CD4-positive, alpha-beta memory T cell (primary cell): ENCODE measurements at regions not wholly inside any gene's neighbourhood (a gene's known extent, or its start where the extent isn't known, plus 50 kb on each side); places are given as distances from the start of the nearest gene placed in this dataset.

Experiments used
- CTCF ChIA-PET: fragments of 350-600 bp; sonication (Branson Sonifier 250); formaldehyde crosslinking; loops from one replicate; lab custom pipeline; 2021; ENCODE audit warnings: inconsistent platforms; ENCODE audit not compliant: partially characterized antibody; lab: Charles Lee
- POLR2A ChIA-PET: fragments of 350-600 bp; sonication (Branson Sonifier 250); formaldehyde crosslinking; loops from one replicate; lab custom pipeline; 2021; ENCODE audit not compliant: partially characterized antibody; lab: Charles Lee
- DNase-seq, 5 donors: peaks; one replicate each; pipeline versions ENCODE4 v3.0.0 to v3.0.0-alpha.2; 2020 to 2022; ENCODE audit warnings: mixed read lengths in 1 of 5
- H3K27ac ChIP-seq: one replicate; pipeline ENCODE4 v1.7.0; 2013; ENCODE audit warnings: low read depth, low read length
- H3K27me3 ChIP-seq: 2 replicates; pipeline ENCODE4 v1.7.0; 2013; ENCODE audit warnings: mild to moderate bottlenecking, low read length, moderate library complexity; ENCODE audit not compliant: insufficient read depth
- H3K36me3 ChIP-seq: 2 replicates; pipeline ENCODE4 v1.7.0; 2013; ENCODE audit warnings: mild to moderate bottlenecking, low read length, moderate library complexity; ENCODE audit not compliant: insufficient read depth
- H3K4me1 ChIP-seq: 2 replicates; pipeline ENCODE4 v1.7.0; 2013; ENCODE audit warnings: mild to moderate bottlenecking, low read length, moderate library complexity; ENCODE audit not compliant: insufficient read depth
- H3K4me3 ChIP-seq, 2 donors: one replicate each; pipeline ENCODE4 v1.7.0; 2013; ENCODE audit warnings: low read length in 2 of 2, mild to moderate bottlenecking in 1 of 2
- H3K9me3 ChIP-seq, 2 donors: one replicate each; pipeline ENCODE4 v1.7.0; 2013; ENCODE audit warnings: low read length in 2 of 2, control low read depth in 1 of 2; ENCODE audit not compliant: control insufficient read depth in 1 of 2
- H3K27ac Mint-ChIP-seq, 7 donors: one replicate each; pipeline ENCODE4 v1.8.0; 2020 to 2021; ENCODE audit warnings: mixed read lengths in 7 of 7, mild to moderate bottlenecking in 6 of 7, inconsistent platforms in 3 of 7, moderate library complexity in 3 of 7
- H3K27me3 Mint-ChIP-seq, 2 donors: one replicate each; pipeline ENCODE4 v1.8.0; 2020 to 2021; ENCODE audit warnings: mixed read lengths in 2 of 2
- H3K36me3 Mint-ChIP-seq, 2 donors: one replicate each; pipeline ENCODE4 v1.8.0; 2020 to 2021; ENCODE audit warnings: mixed read lengths in 2 of 2, inconsistent platforms in 1 of 2, mild to moderate bottlenecking in 1 of 2
- H3K4me1 Mint-ChIP-seq, 4 donors: one replicate each; pipeline ENCODE4 v1.8.0; 2020 to 2021; ENCODE audit warnings: mixed read lengths in 4 of 4, mild to moderate bottlenecking in 1 of 4
- H3K4me3 Mint-ChIP-seq, 8 donors: one replicate each; pipeline ENCODE4 v1.8.0; 2020 to 2021; ENCODE audit warnings: mixed read lengths in 8 of 8, mild to moderate bottlenecking in 7 of 8, moderate library complexity in 6 of 8, inconsistent platforms in 3 of 8
- H3K9me3 Mint-ChIP-seq, 8 donors: one replicate each; pipeline ENCODE4 v1.8.0; 2020 to 2021; ENCODE audit warnings: mixed read lengths in 8 of 8, mild to moderate bottlenecking in 5 of 8, inconsistent platforms in 3 of 8, moderate library complexity in 1 of 8
- intact Hi-C: fragments of 100-400 bp; cut with micrococcal nuclease; formaldehyde crosslinking; loops from one replicate; pipeline ENCODE4 v1.15.1; 2023

DNA sequence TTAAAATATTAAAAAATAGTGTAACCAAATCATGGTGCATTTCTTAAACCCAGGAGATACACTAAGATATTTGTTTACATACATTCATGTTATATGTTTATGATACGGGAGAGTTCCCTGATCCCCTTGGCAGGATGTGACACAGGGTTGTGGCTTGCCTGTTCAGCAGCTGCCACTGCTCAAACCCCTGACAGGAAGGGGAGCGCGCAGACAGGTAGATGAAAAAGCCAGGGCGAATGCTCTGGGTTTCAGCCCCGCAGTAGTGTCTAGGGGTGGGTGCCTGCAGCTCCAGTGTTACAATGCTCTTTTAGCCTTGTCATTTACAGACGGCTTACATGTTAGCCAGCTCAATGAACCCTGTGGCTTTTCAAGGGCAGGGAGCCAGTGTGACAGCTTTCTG lies 1343.8 kb upstream of the IGFBP7 start:
- no peak overlapping the region for H3K4me3 Mint-ChIP-seq
- no peaks in the 10 kb centered on the region for H3K27me3 Mint-ChIP-seq
- Histone ChIP-seq H3K9me3 (no peaks in the 10 kb centered on the region), H3K4me3 (no peak overlapping the region), H3K27ac (no peak overlapping the region), H3K27me3 (no peaks in the 10 kb centered on the region), H3K4me1 (no peaks in the 10 kb centered on the region), H3K36me3 (no peaks in the 10 kb centered on the region)
- H3K27ac Mint-ChIP-seq: no peak overlapping the region
- ChIA-PET POLR2A (no interaction called here), CTCF (no interaction called here)
- no peaks in the 10 kb centered on the region for H3K36me3 Mint-ChIP-seq
- intact Hi-C loops: no loop called here
- DNase-seq: no peak
- H3K9me3 Mint-ChIP-seq: peaks cover 0 to 26% (median 9%) of the 10 kb centered on the region in 8 donors
- no peaks in the 10 kb centered on the region for H3K4me1 Mint-ChIP-seq

DNA sequence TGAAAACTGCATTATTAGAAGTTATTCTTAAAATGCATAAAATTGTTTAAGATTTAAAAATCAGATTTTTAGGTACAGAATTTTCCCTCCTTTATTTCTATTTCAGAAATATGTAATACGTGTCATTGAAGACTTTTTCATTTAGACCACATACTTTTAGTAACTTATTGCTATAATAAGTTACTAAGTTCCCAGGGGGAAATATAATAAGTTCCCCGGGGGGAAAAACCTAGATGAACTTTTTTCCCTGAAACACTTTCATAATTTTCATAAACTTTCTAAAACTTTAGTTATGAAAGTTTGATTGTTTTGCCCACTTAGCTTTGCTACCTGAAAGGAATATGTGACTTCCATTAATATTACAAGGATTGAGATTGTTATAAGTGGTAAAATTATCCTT lies 1341.5 kb upstream of the IGFBP7 start:
- H3K9me3 Mint-ChIP-seq: peaks cover 0 to 16% (median 3%) of the 10 kb centered on the region in 8 donors
- H3K4me3 ChIP-seq: no peak overlapping the region
- CTCF ChIA-PET: no interaction called here
- H3K27me3 ChIP-seq: no peaks in the 10 kb centered on the region
- H3K36me3 ChIP-seq: no peaks in the 10 kb centered on the region
- no peak overlapping the region for H3K27ac ChIP-seq
- no peaks in the 10 kb centered on the region for H3K4me1 ChIP-seq
- H3K4me3 Mint-ChIP-seq: no peak overlapping the region
- DNase-seq: no peak
- intact Hi-C loops: no loop called here
- H3K9me3 ChIP-seq: no peaks in the 10 kb centered on the region
- no peaks in the 10 kb centered on the region for H3K36me3 Mint-ChIP-seq
- POLR2A ChIA-PET: no interaction called here
- no peak overlapping the region for H3K27ac Mint-ChIP-seq
- H3K4me1 Mint-ChIP-seq: no peaks in the 10 kb centered on the region
- no peaks in the 10 kb centered on the region for H3K27me3 Mint-ChIP-seq

DNA sequence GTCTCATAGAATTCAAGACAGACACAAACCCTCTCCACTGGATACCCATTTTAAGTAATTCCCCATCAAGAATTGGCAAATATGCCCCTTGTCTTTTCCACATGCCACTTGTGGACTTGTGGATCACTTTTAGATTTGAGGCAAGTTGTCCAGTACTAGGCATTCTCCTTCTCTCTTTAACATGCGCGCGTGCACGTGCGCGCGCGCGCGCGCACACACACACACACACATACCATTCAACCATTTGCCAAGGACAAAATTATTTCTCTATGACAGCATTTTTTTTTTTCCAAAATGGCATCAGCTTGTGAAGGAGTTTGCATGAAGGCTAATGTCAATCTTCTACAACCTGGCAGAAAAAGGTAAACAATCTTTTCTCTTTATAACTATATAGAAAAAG lies 1325.7 kb upstream of the IGFBP7 start:
- Mint-ChIP-seq H3K27ac (no peak overlapping the region), H3K27me3 (no peaks in the 10 kb centered on the region), H3K36me3 (no peaks in the 10 kb centered on the region), H3K4me3 (no peak overlapping the region), H3K9me3 (peaks cover 6 to 27% (median 17%) of the 10 kb centered on the region in 8 donors), H3K4me1 (no peaks in the 10 kb centered on the region)
- peaks cover 0 to under 1% of the 10 kb centered on the region in 2 donors for H3K9me3 ChIP-seq
- H3K27ac ChIP-seq: no peak overlapping the region
- no peaks in the 10 kb centered on the region for H3K36me3 ChIP-seq
- DNase-seq: no peak
- no peaks in the 10 kb centered on the region for H3K4me1 ChIP-seq
- CTCF ChIA-PET: no interaction called here
- H3K4me3 ChIP-seq: no peak overlapping the region
- POLR2A ChIA-PET: no interaction called here
- H3K27me3 ChIP-seq: no peaks in the 10 kb centered on the region
- intact Hi-C loops: no loop called here

DNA sequence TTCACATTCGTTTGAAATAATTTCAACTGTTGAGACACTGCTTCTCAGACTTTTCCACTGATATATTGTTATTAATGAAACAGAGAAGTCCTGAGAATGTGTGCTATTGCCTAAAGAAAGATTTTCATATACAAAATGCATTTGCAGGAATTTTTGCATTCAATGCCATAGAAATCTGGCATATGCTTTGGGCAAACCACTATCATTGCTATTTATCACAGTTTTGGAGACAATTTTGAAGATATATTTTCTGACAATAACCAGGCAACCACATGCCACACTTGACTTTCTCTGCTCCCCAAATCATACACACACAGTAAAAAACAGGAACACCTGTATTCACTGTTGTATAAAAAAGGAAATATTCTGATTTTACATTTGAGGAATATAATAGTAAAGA lies 1303.7 kb upstream of the IGFBP7 start:
- Mint-ChIP-seq H3K4me1 (no peaks in the 10 kb centered on the region), H3K9me3 (peaks cover 0 to 22% (median 6%) of the 10 kb centered on the region in 8 donors), H3K27ac (no peak overlapping the region), H3K27me3 (no peaks in the 10 kb centered on the region), H3K4me3 (no peak overlapping the region), H3K36me3 (no peaks in the 10 kb centered on the region)
- Histone ChIP-seq H3K27me3 (no peaks in the 10 kb centered on the region), H3K4me1 (no peaks in the 10 kb centered on the region), H3K9me3 (no peaks in the 10 kb centered on the region), H3K27ac (no peak overlapping the region), H3K4me3 (no peak overlapping the region), H3K36me3 (no peaks in the 10 kb centered on the region)
- DNase-seq: no peak
- intact Hi-C loops: no loop called here
- POLR2A ChIA-PET: no interaction called here
- CTCF ChIA-PET: no interaction called here

DNA sequence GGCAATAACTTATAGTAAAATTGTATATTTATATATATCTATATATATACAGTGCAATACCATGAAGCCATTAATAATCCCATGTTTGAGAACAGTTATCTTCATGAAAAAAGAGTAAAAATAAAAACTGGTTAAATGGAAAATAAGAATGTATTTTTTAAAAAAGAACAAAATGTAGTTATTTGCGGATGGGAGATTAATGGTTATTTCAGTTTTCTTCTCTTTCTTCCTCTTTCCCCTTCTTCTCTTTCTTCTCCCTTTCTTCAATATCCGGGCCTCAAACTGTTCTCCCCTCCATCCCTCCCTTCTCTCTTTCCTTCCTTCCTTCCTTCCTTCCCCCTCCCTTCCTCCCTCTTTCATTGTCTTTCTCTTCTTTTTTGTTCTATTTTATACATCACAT lies 1301.7 kb upstream of the IGFBP7 start:
- Mint-ChIP-seq H3K36me3 (no peaks in the 10 kb centered on the region), H3K9me3 (peaks cover 0 to 19% (median 6%) of the 10 kb centered on the region in 8 donors), H3K4me1 (no peaks in the 10 kb centered on the region), H3K27me3 (no peaks in the 10 kb centered on the region), H3K4me3 (peak overlapping the region in 1 of 8 donors; percentile 13), H3K27ac (no peak overlapping the region)
- ChIA-PET POLR2A (no interaction called here), CTCF (no interaction called here)
- Histone ChIP-seq H3K4me3 (no peak overlapping the region), H3K27me3 (no peaks in the 10 kb centered on the region), H3K36me3 (no peaks in the 10 kb centered on the region), H3K9me3 (no peaks in the 10 kb centered on the region), H3K27ac (no peak overlapping the region), H3K4me1 (no peaks in the 10 kb centered on the region)
- DNase-seq: no peak
- intact Hi-C loops: no loop called here

DNA sequence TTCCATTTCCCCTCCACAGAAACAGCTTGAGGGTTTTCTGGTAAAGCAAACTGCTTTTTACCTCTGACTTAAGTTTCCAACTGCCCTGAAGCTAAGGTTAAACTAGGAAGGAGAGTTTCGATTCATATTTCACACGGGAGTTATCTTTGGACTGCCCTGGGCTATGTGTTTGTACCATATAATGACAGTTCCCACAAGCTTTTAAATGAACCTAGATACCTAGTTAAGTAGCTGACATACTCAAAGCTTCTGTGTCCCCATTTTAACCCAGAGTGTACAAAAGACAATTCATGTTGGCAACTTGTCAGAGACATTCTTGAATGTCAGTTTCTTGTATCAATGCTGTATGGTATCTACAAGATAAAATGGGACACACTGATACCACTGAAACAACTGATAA lies 1296.6 kb upstream of the IGFBP7 start:
- Mint-ChIP-seq H3K27ac (no peak overlapping the region), H3K4me1 (no peaks in the 10 kb centered on the region), H3K36me3 (peaks cover 0 to 2% of the 10 kb centered on the region in 2 donors), H3K9me3 (peaks cover 2 to 25% (median 8%) of the 10 kb centered on the region in 8 donors), H3K4me3 (no peak overlapping the region), H3K27me3 (no peaks in the 10 kb centered on the region)
- H3K4me3 ChIP-seq: no peak overlapping the region
- intact Hi-C loops: no loop called here
- ChIA-PET POLR2A (no interaction called here), CTCF (no interaction called here)
- no peaks in the 10 kb centered on the region for H3K27me3 ChIP-seq
- no peak for DNase-seq
- no peaks in the 10 kb centered on the region for H3K4me1 ChIP-seq
- no peaks in the 10 kb centered on the region for H3K9me3 ChIP-seq
- no peaks in the 10 kb centered on the region for H3K36me3 ChIP-seq
- H3K27ac ChIP-seq: no peak overlapping the region

DNA sequence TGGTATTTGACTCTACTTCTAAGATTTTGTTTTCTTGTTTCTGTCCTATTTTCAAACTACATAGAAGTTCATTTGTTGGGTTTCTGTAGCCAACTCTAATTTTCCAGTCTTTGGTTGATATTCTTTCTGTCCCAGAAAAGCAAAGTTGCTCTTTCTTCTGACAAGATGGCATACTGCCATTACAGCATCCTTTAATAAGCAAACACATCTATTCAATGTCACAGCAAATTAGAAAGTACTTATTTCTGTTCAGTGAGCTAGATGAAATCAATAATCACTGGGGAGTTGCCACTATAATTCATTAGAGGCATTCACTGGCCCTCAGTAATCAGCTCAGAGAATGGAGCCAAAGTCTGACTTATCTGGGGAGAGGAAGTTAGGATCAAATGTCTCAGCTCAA lies 1258.0 kb upstream of the IGFBP7 start:
- Mint-ChIP-seq H3K4me1 (no peaks in the 10 kb centered on the region), H3K27ac (no peak overlapping the region), H3K27me3 (no peaks in the 10 kb centered on the region), H3K9me3 (peaks cover 2 to 23% (median 12%) of the 10 kb centered on the region in 8 donors), H3K36me3 (no peaks in the 10 kb centered on the region), H3K4me3 (no peak overlapping the region)
- ChIA-PET CTCF (no interaction called here), POLR2A (no interaction called here)
- no peaks in the 10 kb centered on the region for H3K27me3 ChIP-seq
- H3K27ac ChIP-seq: no peak overlapping the region
- H3K4me1 ChIP-seq: no peaks in the 10 kb centered on the region
- no peaks in the 10 kb centered on the region for H3K9me3 ChIP-seq
- no peak for DNase-seq
- intact Hi-C loops: no loop called here
- H3K4me3 ChIP-seq: no peak overlapping the region
- H3K36me3 ChIP-seq: no peaks in the 10 kb centered on the region
